ENCODE measurements at regions not wholly inside any gene's neighbourhood (a gene's known extent, or its start where the extent isn't known, plus 50 kb on each side); places are given as distances from the start of the nearest gene placed in this dataset.
"Not testable (repeated sequence)": the region's sequence is repeated elsewhere in the genome, so short reads cannot be mapped to it uniquely, and the experiment has no call there.

DNA sequence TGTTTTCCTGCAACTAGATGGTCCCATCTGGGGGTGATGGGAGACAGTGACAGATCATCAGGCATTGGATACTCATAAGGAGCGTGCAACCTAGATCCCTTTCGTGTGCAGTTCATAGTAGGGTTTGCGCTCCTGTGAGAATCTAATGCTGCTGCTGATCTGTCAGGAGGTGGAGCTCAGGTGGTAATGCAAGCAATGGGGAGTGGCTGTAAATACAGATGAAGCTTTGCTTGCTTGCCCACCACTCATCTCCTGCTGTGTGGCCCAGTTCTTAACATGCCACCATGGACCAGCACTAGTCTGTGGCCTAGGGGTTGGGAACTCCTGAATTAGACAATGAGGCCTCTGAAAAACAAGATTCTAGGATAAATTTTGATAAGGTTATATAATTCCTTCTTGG is 430.6 kb downstream of the KCNJ2 start:
- H3K9me3 ChIP-seq (ENCODE audit: control insufficient read depth, insufficient read depth, low read length); H3K27me3 ChIP-seq (ENCODE audit: control insufficient read depth, insufficient read depth, low read length); H3K27ac ChIP-seq (ENCODE audit: low read length); H3K4me1 ChIP-seq (ENCODE audit: control insufficient read depth, insufficient read depth, low read length); H3K4me3 ChIP-seq (ENCODE audit: low read length); DNase-seq (ENCODE audit: low read depth, low spot score); H3K36me3 ChIP-seq (ENCODE audit: control insufficient read depth, insufficient read depth, low read length): not testable (repeated sequence)
- WGBS (ENCODE audit: insufficient coverage, insufficient read length) = no CpG with 5 or more reads among the region's 3 CpGs

DNA sequence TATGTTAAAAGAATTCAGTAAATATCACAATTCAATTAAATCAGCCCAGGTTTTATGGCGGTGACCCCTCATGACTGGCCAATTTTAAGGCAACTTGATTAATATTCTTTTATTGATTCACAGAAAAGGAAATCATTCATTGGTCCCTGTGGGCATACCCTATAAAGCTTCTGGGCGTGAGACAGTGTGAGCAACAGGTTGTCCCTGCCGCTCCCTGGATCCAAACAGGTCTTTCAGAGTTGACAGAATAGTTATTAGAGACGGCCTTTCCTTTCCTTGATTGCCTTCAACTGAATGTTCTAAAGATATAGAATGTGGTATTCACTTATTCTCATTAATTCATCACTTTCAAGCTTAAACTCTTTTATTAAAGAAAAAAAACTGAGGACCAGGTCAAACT is 433.9 kb downstream of the KCNJ2 start:
- no peaks in the 10 kb centered on the region for H3K36me3 ChIP-seq (ENCODE audit: control insufficient read depth, insufficient read depth, low read length)
- H3K27me3 ChIP-seq (ENCODE audit: control insufficient read depth, insufficient read depth, low read length) = no peaks in the 10 kb centered on the region
- H3K9me3 ChIP-seq (ENCODE audit: control insufficient read depth, insufficient read depth, low read length) = no peaks in the 10 kb centered on the region
- H3K27ac ChIP-seq (ENCODE audit: low read length) = no peak overlapping the region
- DNase-seq (ENCODE audit: low read depth, low spot score) = no peak
- WGBS (ENCODE audit: insufficient coverage, insufficient read length) = no CpG with 5 or more reads among the region's 4 CpGs
- H3K4me3 ChIP-seq (ENCODE audit: low read length) = no peak overlapping the region
- no peaks in the 10 kb centered on the region for H3K4me1 ChIP-seq (ENCODE audit: control insufficient read depth, insufficient read depth, low read length)

DNA sequence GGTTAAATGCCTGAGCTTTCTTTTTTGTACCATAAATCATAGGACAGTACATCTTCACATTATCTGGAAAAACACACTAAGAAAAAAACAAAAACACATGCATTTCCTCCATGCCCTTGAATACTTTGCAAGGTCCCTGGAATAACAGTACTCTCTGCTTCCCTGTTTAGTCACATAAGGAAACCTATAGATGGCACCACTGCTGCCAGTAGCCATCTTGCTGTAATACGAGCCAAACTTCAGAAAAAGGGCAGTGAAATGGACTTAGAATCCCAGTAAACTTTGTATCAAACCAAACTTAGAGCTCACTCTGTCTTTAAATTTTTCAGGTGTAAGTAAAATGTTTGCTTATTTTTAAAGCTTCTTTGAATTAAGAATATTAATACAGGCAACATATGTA is 435.5 kb downstream of the KCNJ2 start:
- WGBS (ENCODE audit: insufficient coverage, insufficient read length) = no CpG with 5 or more reads among the region's 1 CpG
- no peak for DNase-seq (ENCODE audit: low read depth, low spot score)
- H3K9me3 ChIP-seq (ENCODE audit: control insufficient read depth, insufficient read depth, low read length) = no peaks in the 10 kb centered on the region

DNA sequence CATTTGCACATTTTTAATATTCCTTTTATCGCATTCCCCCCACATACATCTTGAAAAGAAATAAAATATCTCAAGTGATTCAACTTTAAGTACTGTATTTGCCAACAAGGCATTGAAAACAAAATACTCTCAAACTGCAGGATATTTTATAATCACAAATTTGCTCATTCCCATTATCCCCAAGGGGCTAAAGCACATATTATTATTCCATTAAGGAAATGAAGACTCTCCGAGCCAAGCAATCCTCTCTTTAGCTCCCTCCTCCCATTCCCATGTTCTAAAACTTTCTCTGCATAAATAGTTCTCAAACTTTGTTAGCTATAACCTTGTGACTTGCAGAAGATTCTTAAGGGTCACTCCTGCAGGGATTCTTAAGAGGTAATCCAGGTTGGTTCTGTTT is 436.8 kb downstream of the KCNJ2 start:
- no peak for DNase-seq (ENCODE audit: low read depth, low spot score)
- no peak overlapping the region for H3K4me3 ChIP-seq (ENCODE audit: low read length)

More for the DNA sequence above, 435.5 kb downstream of the KCNJ2 start:
- no peak overlapping the region for H3K4me3 ChIP-seq (ENCODE audit: low read length)
- H3K27me3 ChIP-seq (ENCODE audit: control insufficient read depth, insufficient read depth, low read length) = no peaks in the 10 kb centered on the region
- H3K27ac ChIP-seq (ENCODE audit: low read length) = no peak overlapping the region
- H3K4me1 ChIP-seq (ENCODE audit: control insufficient read depth, insufficient read depth, low read length) = no peaks in the 10 kb centered on the region; the same call in 1 of the 2 replicates
- H3K36me3 ChIP-seq (ENCODE audit: control insufficient read depth, insufficient read depth, low read length) = no peaks in the 10 kb centered on the region

DNA sequence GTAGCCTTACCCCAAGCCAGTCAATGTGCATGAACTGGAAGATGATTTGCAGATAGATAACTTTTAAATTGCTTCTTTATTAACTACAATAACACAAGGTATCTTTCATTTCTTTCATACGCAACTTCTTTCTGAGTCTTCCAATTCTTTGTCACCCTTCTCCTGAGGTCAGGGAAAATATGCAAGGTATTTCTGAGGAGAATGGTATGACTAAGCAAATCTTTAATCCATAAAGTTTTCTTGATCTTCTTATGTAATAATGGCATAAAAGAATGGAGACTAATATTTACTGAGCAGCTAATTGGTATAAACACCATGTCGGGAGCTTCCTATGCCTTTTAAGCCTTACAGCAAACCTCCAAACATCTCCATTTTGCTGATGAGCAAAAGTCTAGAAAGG is 438.9 kb downstream of the KCNJ2 start:
- H3K27me3 ChIP-seq (ENCODE audit: control insufficient read depth, insufficient read depth, low read length) = no peaks in the 10 kb centered on the region
- no peak for DNase-seq (ENCODE audit: low read depth, low spot score)
- H3K9me3 ChIP-seq (ENCODE audit: control insufficient read depth, insufficient read depth, low read length) = no peaks in the 10 kb centered on the region
- H3K4me3 ChIP-seq (ENCODE audit: low read length) = no peak overlapping the region
- no peaks in the 10 kb centered on the region; the same call in 1 of the 2 replicates for H3K4me1 ChIP-seq (ENCODE audit: control insufficient read depth, insufficient read depth, low read length)
- no CpG with 5 or more reads among the region's 2 CpGs for WGBS (ENCODE audit: insufficient coverage, insufficient read length)
- H3K36me3 ChIP-seq (ENCODE audit: control insufficient read depth, insufficient read depth, low read length) = no peaks in the 10 kb centered on the region
- H3K27ac ChIP-seq (ENCODE audit: low read length) = no peak overlapping the region

More for the DNA sequence above, 436.8 kb downstream of the KCNJ2 start:
- Histone ChIP-seq H3K4me1 (ENCODE audit: control insufficient read depth, insufficient read depth, low read length) (no peaks in the 10 kb centered on the region; the same call in 1 of the 2 replicates), H3K27me3 (ENCODE audit: control insufficient read depth, insufficient read depth, low read length) (no peaks in the 10 kb centered on the region), H3K27ac (ENCODE audit: low read length) (no peak overlapping the region), H3K36me3 (ENCODE audit: control insufficient read depth, insufficient read depth, low read length) (no peaks in the 10 kb centered on the region), H3K9me3 (ENCODE audit: control insufficient read depth, insufficient read depth, low read length) (no peaks in the 10 kb centered on the region)
- WGBS (ENCODE audit: insufficient coverage, insufficient read length) = 100% methylated on average over 1 of the region's 2 CpGs

DNA sequence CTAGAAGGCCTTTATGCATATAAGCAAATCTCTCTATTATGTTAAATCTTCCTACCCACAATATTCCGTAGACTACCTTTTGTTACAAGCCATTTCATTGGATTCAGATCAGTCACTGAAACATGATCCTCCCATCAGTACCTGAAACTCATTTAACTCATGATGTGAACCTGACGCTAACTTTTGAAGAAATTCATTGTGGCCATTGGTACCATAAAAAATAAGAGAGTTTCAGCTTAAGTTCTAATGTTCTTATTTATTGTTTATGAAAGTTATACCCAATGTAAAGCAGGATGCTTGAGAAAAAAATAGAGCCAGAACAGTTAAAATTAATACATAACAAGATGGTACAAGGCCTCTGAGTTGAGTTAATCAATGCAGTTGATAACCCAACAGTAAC is 439.6 kb downstream of the KCNJ2 start:
- H3K36me3 ChIP-seq (ENCODE audit: control insufficient read depth, insufficient read depth, low read length) = no peaks in the 10 kb centered on the region
- WGBS (ENCODE audit: insufficient coverage, insufficient read length) = no CpG with 5 or more reads among the region's 2 CpGs
- no peak overlapping the region for H3K4me3 ChIP-seq (ENCODE audit: low read length)
- no peaks in the 10 kb centered on the region for H3K27me3 ChIP-seq (ENCODE audit: control insufficient read depth, insufficient read depth, low read length)
- H3K27ac ChIP-seq (ENCODE audit: low read length) = no peak overlapping the region
- no peak for DNase-seq (ENCODE audit: low read depth, low spot score)
- no peaks in the 10 kb centered on the region; the same call in 1 of the 2 replicates for H3K4me1 ChIP-seq (ENCODE audit: control insufficient read depth, insufficient read depth, low read length)
- no peaks in the 10 kb centered on the region for H3K9me3 ChIP-seq (ENCODE audit: control insufficient read depth, insufficient read depth, low read length)

DNA sequence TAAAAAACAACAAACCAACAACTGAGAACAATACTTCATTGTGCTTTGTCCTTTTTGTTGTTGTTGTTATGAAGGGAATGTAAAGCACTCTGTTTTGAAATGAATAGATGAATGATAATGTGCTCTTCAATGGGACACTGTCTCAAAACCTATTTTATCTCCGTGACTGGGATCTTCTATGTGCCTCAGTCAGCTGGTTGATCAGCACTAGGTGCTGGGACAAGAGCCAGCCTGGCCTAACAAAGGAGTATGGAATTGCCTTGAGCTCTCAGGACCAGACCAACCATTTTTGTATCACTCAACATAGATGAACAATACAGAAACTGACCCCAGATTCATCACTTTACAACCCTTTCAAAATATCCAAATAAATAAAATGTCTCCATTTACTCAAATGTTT is 440.2 kb downstream of the KCNJ2 start:
- WGBS (ENCODE audit: insufficient coverage, insufficient read length) = no CpG with 5 or more reads among the region's 1 CpG
- Histone ChIP-seq H3K4me3 (ENCODE audit: low read length) (no peak overlapping the region), H3K27ac (ENCODE audit: low read length) (no peak overlapping the region), H3K9me3 (ENCODE audit: control insufficient read depth, insufficient read depth, low read length) (no peaks in the 10 kb centered on the region), H3K4me1 (ENCODE audit: control insufficient read depth, insufficient read depth, low read length) (no peaks in the 10 kb centered on the region; the same call in 1 of the 2 replicates), H3K27me3 (ENCODE audit: control insufficient read depth, insufficient read depth, low read length) (no peaks in the 10 kb centered on the region), H3K36me3 (ENCODE audit: control insufficient read depth, insufficient read depth, low read length) (no peaks in the 10 kb centered on the region)
- DNase-seq (ENCODE audit: low read depth, low spot score) = no peak

DNA sequence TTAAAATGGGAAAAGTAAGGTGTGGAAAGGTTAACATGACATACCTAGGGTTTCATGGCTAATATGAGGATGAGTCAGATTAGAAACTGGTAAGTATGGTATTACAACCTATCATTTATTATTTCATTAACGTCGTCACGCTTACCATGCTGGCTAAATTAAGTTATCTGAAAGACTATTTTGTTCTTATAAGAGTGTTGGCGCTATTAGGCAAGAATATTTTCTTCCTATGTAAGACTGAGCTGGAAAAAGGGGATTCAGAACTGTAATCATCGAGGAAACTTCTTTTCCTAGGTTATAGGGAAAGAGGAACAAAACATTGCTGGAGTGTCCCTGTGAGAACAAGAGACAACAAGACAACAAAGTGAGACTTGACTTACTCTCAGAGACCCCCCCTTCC is 440.8 kb downstream of the KCNJ2 start:
- Histone ChIP-seq H3K4me1 (ENCODE audit: control insufficient read depth, insufficient read depth, low read length) (no peaks in the 10 kb centered on the region; the same call in 1 of the 2 replicates), H3K4me3 (ENCODE audit: low read length) (no peak overlapping the region), H3K9me3 (ENCODE audit: control insufficient read depth, insufficient read depth, low read length) (no peaks in the 10 kb centered on the region), H3K36me3 (ENCODE audit: control insufficient read depth, insufficient read depth, low read length) (no peaks in the 10 kb centered on the region), H3K27ac (ENCODE audit: low read length) (no peak overlapping the region), H3K27me3 (ENCODE audit: control insufficient read depth, insufficient read depth, low read length) (no peaks in the 10 kb centered on the region)
- no peak for DNase-seq (ENCODE audit: low read depth, low spot score)
- WGBS (ENCODE audit: insufficient coverage, insufficient read length) = no CpG with 5 or more reads among the region's 5 CpGs

DNA sequence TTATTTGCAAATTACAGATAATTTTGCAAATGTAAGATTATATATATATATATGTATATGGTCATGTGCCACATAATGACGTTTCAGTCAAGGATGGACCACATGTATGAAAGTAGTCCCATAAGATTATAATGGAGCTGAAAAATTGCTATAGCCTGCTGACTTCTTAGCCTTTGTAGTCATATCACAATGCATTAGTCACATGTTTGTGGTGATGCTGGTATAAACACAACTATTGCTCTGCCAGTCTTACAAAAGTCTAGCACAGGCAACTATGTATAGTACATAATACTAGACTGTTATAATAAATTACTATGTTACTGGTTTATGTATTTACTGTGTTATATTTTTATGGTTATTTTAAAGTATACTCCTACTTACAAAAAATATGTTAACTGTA is 444.3 kb downstream of the KCNJ2 start:
- H3K36me3 ChIP-seq (ENCODE audit: control insufficient read depth, insufficient read depth, low read length) = no peaks in the 10 kb centered on the region
- no peaks in the 10 kb centered on the region for H3K4me1 ChIP-seq (ENCODE audit: control insufficient read depth, insufficient read depth, low read length)
- H3K4me3 ChIP-seq (ENCODE audit: low read length) = no peak overlapping the region
- H3K27ac ChIP-seq (ENCODE audit: low read length) = no peak overlapping the region
- H3K27me3 ChIP-seq (ENCODE audit: control insufficient read depth, insufficient read depth, low read length) = no peaks in the 10 kb centered on the region
- no peak for DNase-seq (ENCODE audit: low read depth, low spot score)
- no peaks in the 10 kb centered on the region for H3K9me3 ChIP-seq (ENCODE audit: control insufficient read depth, insufficient read depth, low read length)
- no CpG with 5 or more reads among the region's 1 CpG for WGBS (ENCODE audit: insufficient coverage, insufficient read length)

DNA sequence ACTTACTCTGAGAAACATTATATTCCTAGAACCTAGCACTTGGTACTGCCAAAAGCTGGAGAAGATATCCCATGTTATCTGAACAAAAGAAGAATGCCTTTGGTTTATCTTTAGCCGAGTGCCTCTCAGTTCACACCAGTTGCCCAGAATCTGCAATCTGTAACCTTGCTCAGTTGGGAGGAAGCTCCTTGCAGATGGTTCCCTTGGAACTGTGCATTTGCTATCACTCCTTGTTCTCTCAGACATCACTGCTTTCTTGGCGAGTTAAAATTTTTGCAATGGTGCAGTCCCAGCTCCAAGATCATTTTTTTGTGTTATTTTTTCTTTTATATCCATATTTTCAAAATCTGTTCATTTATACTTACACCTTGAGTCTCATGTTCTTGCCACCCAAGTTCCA is 446.5 kb downstream of the KCNJ2 start:
- no peaks in the 10 kb centered on the region for H3K4me1 ChIP-seq (ENCODE audit: control insufficient read depth, insufficient read depth, low read length)
- WGBS (ENCODE audit: insufficient coverage, insufficient read length) = no CpG with 5 or more reads among the region's 2 CpGs
- DNase-seq (ENCODE audit: low read depth, low spot score) = no peak
- H3K27ac ChIP-seq (ENCODE audit: low read length) = no peak overlapping the region
- H3K9me3 ChIP-seq (ENCODE audit: control insufficient read depth, insufficient read depth, low read length) = no peaks in the 10 kb centered on the region
- no peak overlapping the region for H3K4me3 ChIP-seq (ENCODE audit: low read length)
- H3K27me3 ChIP-seq (ENCODE audit: control insufficient read depth, insufficient read depth, low read length) = no peaks in the 10 kb centered on the region
- H3K36me3 ChIP-seq (ENCODE audit: control insufficient read depth, insufficient read depth, low read length) = no peaks in the 10 kb centered on the region

DNA sequence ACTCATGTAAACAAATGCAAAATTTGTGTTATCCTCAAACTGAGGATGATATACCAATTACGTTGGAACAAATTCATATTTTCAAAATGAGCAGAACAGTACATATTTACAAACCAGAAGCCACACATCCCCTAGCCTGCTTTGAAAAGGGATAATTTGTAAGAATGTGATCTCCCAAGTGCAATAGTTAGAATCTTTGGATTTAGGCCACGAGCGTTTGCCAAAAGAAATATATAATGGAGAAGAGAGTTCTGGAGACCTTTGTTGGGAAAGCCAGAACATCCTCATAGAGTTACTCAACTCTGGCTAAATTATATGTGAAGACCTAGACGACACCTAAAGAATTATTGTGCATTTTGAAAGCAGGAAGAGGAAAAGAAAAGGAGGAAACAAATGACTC is 449.3 kb downstream of the KCNJ2 start:
- H3K27ac ChIP-seq (ENCODE audit: low read length) = no peak overlapping the region
- no CpG with 5 or more reads among the region's 4 CpGs for WGBS (ENCODE audit: insufficient coverage, insufficient read length)
- no peak for DNase-seq (ENCODE audit: low read depth, low spot score)
- H3K9me3 ChIP-seq (ENCODE audit: control insufficient read depth, insufficient read depth, low read length) = no peaks in the 10 kb centered on the region
- no peak overlapping the region for H3K4me3 ChIP-seq (ENCODE audit: low read length)
- H3K4me1 ChIP-seq (ENCODE audit: control insufficient read depth, insufficient read depth, low read length) = no peaks in the 10 kb centered on the region
- H3K27me3 ChIP-seq (ENCODE audit: control insufficient read depth, insufficient read depth, low read length) = no peaks in the 10 kb centered on the region
- no peaks in the 10 kb centered on the region for H3K36me3 ChIP-seq (ENCODE audit: control insufficient read depth, insufficient read depth, low read length)

Data from iPS DF 6.9 (cell line).